Testis (tissue), 2 donors: ENCODE measurements at regions not wholly inside any gene's neighbourhood (a gene's known extent, or its start where the extent isn't known, plus 50 kb on each side); places are given as distances from the start of the nearest gene placed in this dataset.

Experiments
- DNase-seq: peaks from one replicate; pipeline ENCODE4 v3.0.0-alpha.2; 2019
- H3K27ac ChIP-seq, 2 donors: fragments of 200-600 bp; sonication (generic); one replicate each; pipeline ENCODE4 v1.5.1; 2019
- H3K27me3 ChIP-seq: fragments of 200-600 bp; sonication (generic); one replicate; pipeline ENCODE4 v1.5.1; 2019
- H3K36me3 ChIP-seq: fragments of 200-600 bp; sonication (generic); one replicate; pipeline ENCODE4 v1.5.1; 2017; ENCODE audit warnings: low read depth; ENCODE audit errors: missing control alignments
- H3K4me1 ChIP-seq: fragments of 200-600 bp; sonication (generic); one replicate; pipeline ENCODE4 v1.5.1; 2019
- H3K4me3 ChIP-seq, 2 donors: fragments of 200-600 bp; sonication (generic); one replicate each; pipeline ENCODE4 v1.5.1; 2017 to 2019
- H3K9me3 ChIP-seq: fragments of 200-600 bp; sonication (generic); one replicate; pipeline ENCODE4 v1.5.1; 2017
- POLR2A ChIP-seq: fragments of 450-650 bp; IDR thresholded peaks from one replicate; pipeline ENCODE4 v1.6.1; 2017; ENCODE audit warnings: antibody characterized with exemption, mild to moderate bottlenecking, moderate library complexity
- WGBS, 2 donors: methylation state at CpG; one replicate each; pipeline ENCODE4 v1.1.5; 2018; 5-methylcytosine and 5-hydroxymethylcytosine counted together
- intact Hi-C: fragments of 100-400 bp; cut with DNase I; formaldehyde crosslinking; loops from one replicate; pipeline ENCODE4 v1.15.1; 2023; ENCODE audit warnings: low total_unique reads
- TF ChIP-seq, protein P1 (sequence below), 3 experiments: fragments of 450-650 bp in 2 of 3; fragments of 200-600 bp in 1 of 3; sonication (generic) in 1 of 3; IDR thresholded peaks; one replicate each; pipeline ENCODE4 v1.5.1; 2016 to 2019; ENCODE audit warnings: antibody characterized with exemption in 3 of 3, mild to moderate bottlenecking in 2 of 3, moderate library complexity in 1 of 3

DNA sequence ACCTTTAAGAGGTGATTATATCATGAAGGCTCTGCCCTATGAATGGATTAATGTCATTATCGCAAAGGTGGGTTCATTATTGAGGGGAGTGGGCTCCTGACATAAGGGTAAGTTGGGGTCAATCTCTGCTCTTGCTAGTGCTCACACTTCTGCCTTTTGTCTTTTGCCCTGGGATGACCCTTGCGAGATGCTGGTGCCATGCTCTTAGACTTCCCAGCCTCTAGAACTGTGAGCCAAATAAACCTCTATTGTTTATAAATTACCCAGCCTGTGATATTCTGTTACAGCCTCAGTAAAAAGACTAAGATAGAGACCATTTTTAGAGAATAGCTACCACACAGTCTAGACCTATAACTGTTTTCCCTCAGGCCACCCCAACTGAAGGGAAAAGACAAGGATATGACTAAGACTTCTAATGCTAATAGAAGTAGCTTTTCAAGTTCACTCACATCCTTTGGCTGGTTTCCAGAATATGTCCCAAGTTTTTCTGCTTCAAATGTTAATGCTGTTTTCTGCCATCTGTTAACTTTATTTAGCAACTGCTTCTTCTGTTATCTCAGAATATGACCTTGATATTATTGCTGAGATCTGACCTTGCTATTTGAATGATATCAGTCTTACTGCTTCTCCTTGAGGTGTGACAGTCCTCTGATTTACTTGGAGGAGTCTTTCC lies 65.1 kb upstream of the STAM2 start:
- no peaks in the 10 kb centered on the region for H3K36me3 ChIP-seq
- WGBS, 2 donors = 46 to 61% methylated on average over 2 of the region's 2 CpGs
- no peaks in the 10 kb centered on the region for H3K9me3 ChIP-seq
- no peak overlapping the region for H3K27ac ChIP-seq
- no peaks in the 10 kb centered on the region for H3K27me3 ChIP-seq
- DNase-seq = no peak
- H3K4me3 ChIP-seq = no peak overlapping the region
- no peaks in the 10 kb centered on the region for H3K4me1 ChIP-seq
- intact Hi-C loops = no loop called here
- TF ChIP-seq POLR2A = no peak
- TF ChIP-seq, protein P1, sequence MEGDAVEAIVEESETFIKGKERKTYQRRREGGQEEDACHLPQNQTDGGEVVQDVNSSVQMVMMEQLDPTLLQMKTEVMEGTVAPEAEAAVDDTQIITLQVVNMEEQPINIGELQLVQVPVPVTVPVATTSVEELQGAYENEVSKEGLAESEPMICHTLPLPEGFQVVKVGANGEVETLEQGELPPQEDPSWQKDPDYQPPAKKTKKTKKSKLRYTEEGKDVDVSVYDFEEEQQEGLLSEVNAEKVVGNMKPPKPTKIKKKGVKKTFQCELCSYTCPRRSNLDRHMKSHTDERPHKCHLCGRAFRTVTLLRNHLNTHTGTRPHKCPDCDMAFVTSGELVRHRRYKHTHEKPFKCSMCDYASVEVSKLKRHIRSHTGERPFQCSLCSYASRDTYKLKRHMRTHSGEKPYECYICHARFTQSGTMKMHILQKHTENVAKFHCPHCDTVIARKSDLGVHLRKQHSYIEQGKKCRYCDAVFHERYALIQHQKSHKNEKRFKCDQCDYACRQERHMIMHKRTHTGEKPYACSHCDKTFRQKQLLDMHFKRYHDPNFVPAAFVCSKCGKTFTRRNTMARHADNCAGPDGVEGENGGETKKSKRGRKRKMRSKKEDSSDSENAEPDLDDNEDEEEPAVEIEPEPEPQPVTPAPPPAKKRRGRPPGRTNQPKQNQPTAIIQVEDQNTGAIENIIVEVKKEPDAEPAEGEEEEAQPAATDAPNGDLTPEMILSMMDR (IDR thresholded peaks at IDR 0.05) = no peak

DNA sequence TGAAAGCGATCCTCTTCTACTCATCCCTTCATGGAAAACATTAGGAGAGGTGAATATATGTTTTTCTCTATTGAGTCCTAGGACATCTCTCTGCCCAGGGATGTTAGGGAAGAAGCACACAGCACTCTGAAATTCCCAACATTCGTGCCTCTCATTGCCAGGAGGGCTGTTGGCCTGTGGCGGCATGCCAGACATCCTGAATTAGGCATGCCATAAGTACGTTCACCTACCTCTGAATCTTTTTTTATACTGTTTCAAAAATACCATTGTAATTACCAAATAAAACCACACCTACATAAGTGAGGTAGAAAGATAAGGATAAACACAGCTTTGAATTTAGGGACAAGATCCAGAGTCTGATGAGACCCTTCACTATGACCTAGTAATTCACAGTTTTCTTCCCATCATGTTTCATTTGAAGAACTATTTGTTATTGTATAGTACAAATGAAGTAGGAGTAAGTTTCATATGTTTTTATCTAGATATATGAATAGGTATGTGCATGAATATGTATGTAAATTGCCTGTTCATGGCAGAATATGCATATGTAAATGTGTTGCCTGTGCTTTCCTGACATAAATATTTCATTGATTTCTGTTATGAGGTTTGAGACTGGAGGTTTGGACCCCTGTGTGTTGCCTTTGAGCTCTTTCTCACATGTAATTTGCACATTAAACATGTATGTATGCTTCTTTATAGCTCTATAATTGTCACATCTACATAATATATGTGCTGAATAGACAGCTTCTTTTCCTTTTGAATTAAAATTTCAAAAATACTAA lies 66.6 kb upstream of the STAM2 start:
- Histone ChIP-seq H3K4me1 (no peaks in the 10 kb centered on the region), H3K36me3 (no peaks in the 10 kb centered on the region), H3K4me3 (no peak overlapping the region), H3K9me3 (no peaks in the 10 kb centered on the region), H3K27me3 (no peaks in the 10 kb centered on the region), H3K27ac (no peak overlapping the region)
- intact Hi-C loops = no loop called here
- no peak for DNase-seq
- TF ChIP-seq, protein P1 (IDR thresholded peaks at IDR 0.05) = no peak
- TF ChIP-seq POLR2A = no peak
- WGBS, 2 donors = 80 to 86% methylated on average over 4 of the region's 4 CpGs

DNA sequence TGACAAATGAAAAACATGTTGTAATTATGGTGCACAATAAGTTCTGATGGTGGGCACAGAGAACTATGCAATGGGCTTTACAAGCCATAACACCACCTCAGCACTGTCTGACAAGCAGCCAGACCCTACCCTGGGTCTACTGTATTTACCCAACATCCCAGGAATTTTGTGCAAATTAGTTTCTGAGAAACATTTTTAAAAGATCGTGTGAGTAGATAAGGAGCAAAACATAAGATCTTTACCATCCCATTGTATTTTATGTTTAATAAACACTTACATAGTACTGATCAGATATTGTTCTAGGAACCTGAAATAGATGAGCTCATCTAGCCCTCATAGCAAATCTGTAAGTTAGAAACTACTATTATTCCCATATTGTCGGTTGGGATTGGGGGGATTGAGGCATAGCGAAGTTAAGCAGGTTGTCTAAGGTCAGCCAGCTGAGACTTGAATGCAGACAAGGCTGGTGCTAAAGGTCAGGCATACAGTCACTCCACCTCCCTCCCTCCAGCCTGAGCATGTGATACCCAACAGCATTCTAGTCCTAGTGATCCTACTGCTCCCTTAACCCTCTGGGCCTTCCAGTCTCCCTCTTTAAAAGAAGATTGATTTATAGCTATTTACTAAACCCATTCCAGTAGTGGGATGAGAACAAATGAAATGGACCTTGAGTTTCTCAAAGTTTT lies 67.4 kb upstream of the STAM2 start:
- no peaks in the 10 kb centered on the region for H3K9me3 ChIP-seq
- intact Hi-C loops = no loop called here
- no peak overlapping the region for H3K4me3 ChIP-seq
- no peak for TF ChIP-seq POLR2A
- TF ChIP-seq, protein P1 (IDR thresholded peaks at IDR 0.05) = no peak
- H3K27me3 ChIP-seq = no peaks in the 10 kb centered on the region
- no peaks in the 10 kb centered on the region for H3K36me3 ChIP-seq
- WGBS, 2 donors = 89 to 90% methylated on average over 3 of the region's 3 CpGs
- DNase-seq = no peak
- no peak overlapping the region for H3K27ac ChIP-seq
- no peaks in the 10 kb centered on the region for H3K4me1 ChIP-seq

DNA sequence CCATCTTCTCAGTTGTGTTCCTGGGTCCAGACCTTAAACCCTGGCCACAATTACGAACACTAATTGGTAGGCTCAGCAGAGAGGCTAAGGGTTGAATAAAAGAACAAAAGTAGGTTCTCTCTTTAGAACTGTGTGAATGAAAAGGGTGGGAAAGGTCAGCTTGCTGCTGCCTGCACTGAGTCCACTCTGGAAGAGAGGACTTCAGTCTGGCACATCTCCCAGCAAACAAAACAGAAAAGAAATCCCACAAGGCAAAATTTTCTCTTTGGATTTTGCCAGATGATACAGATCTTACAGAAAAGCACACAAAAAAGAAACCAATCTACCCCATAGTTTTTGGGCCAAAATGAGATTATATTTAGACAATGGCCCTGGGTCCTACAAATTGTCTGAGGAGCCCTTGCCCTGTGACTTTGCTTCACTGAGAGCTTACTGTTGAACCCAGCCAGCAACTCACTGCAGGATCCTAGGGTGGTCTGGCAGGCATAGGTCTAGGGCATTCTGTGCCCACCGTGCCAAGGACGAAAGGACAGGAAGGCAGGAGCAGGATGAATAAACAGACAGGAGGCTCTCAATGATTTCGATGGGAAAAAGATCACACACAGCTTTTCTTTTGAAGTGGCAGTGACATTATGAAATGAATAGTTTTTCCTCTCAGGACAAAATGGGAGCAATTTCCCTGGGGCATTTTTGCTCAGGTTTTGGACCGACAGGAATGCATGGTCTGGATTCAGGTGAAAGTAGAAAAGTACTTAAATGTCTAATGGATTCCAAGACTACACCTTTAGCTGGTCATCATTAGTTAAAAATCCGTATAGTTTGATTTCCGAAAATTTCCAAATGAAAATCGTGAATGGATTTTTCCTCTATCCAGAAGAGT lies 68.4 kb upstream of the STAM2 start:
- no peak overlapping the region for H3K27ac ChIP-seq
- H3K4me1 ChIP-seq = no peaks in the 10 kb centered on the region
- DNase-seq = no peak
- no peak for TF ChIP-seq POLR2A
- TF ChIP-seq, protein P1 (IDR thresholded peaks at IDR 0.05) = no peak
- H3K27me3 ChIP-seq = no peaks in the 10 kb centered on the region
- no peaks in the 10 kb centered on the region for H3K9me3 ChIP-seq
- no peaks in the 10 kb centered on the region for H3K36me3 ChIP-seq
- no peak overlapping the region for H3K4me3 ChIP-seq
- intact Hi-C loops = no loop called here
- 75 to 76% methylated on average over 8 of the region's 8 CpGs for WGBS, 2 donors
